HG03342 (cell line): ENCODE measurements at regions not wholly inside any gene's neighbourhood (a gene's known extent, or its start where the extent isn't known, plus 50 kb on each side); places are given as distances from the start of the nearest gene placed in this dataset.
"Not testable (repeated sequence)": the region's sequence is repeated elsewhere in the genome, so short reads cannot be mapped to it uniquely, and the experiment has no call there.

ENCODE experiments used
- ATAC-seq: cut with Tn5 transposase; IDR thresholded peaks from one replicate; pipeline ENCODE4 v1.9.1; 2021; ENCODE audit warnings: mild to moderate bottlenecking, moderate library complexity; ENCODE audit not compliant: unreplicated experiment

- ATAC-seq = no peak
These were observed 470.3 kb downstream of the OMA1 start for GRCh38 chr1:58076258-58076657.

- ATAC-seq = no peak
These were observed 471.3 kb downstream of the OMA1 start for GRCh38 chr1:58075188-58075578.

GRCh38 chr1:58072450-58072849 lies 474.1 kb downstream of the OMA1 start:
- no peak for ATAC-seq

GRCh38 chr1:58067082-58067481 lies 479.4 kb downstream of the OMA1 start:
- no peak for ATAC-seq

- no peak for ATAC-seq
These were observed 481.0 kb downstream of the OMA1 start for GRCh38 chr1:58065520-58065919.

- no peak for ATAC-seq
These were observed 482.4 kb downstream of the OMA1 start for GRCh38 chr1:58064166-58064565.

- ATAC-seq = no peak
These were observed 483.4 kb downstream of the OMA1 start for GRCh38 chr1:58063095-58063494.

GRCh38 chr1:58062635-58063034 lies 483.9 kb downstream of the OMA1 start:
- no peak for ATAC-seq

- no peak for ATAC-seq
These were observed 485.9 kb downstream of the OMA1 start for GRCh38 chr1:58060559-58061170.

GRCh38 chr1:58059789-58060188 lies 486.7 kb downstream of the OMA1 start:
- ATAC-seq = no peak

GRCh38 chr1:58058323-58058722 lies 488.2 kb downstream of the OMA1 start:
- ATAC-seq = no peak

- no peak for ATAC-seq
These were observed 488.7 kb downstream of the OMA1 start for GRCh38 chr1:58057826-58058225.

GRCh38 chr1:58051187-58051586 lies 495.3 kb downstream of the OMA1 start:
- ATAC-seq = not testable (repeated sequence)

- peak; percentile 67 for ATAC-seq
These were observed 499.2 kb downstream of the OMA1 start for GRCh38 chr1:58047265-58047858.

GRCh38 chr1:58045094-58045705 lies 501.3 kb downstream of the OMA1 start:
- ATAC-seq = no peak

- no peak for ATAC-seq
These were observed 504.9 kb downstream of the OMA1 start for GRCh38 chr1:58041621-58042020.

- ATAC-seq = no peak
These were observed 508.0 kb downstream of the OMA1 start for GRCh38 chr1:58038574-58038973.

- ATAC-seq = no peak
These were observed 511.0 kb downstream of the OMA1 start for GRCh38 chr1:58035523-58035922.

GRCh38 chr1:58033311-58033710 lies 513.2 kb downstream of the OMA1 start:
- ATAC-seq = no peak

- ATAC-seq = no peak
These were observed 513.9 kb downstream of the OMA1 start for GRCh38 chr1:58032611-58033073.

GRCh38 chr1:58031416-58031815 lies 515.1 kb downstream of the OMA1 start:
- ATAC-seq = no peak

- no peak for ATAC-seq
These were observed 516.1 kb downstream of the OMA1 start for GRCh38 chr1:58030456-58030855.
